Neural crest cell (in vitro differentiated cells): ENCODE measurements at regions not wholly inside any gene's neighbourhood (a gene's known extent, or its start where the extent isn't known, plus 50 kb on each side); places are given as distances from the start of the nearest gene placed in this dataset.
"Not testable (repeated sequence)": the region's sequence is repeated elsewhere in the genome, so short reads cannot be mapped to it uniquely, and the experiment has no call there.

ENCODE experiments used
- DNase-seq: peaks from one replicate; pipeline ENCODE4 v3.0.0; 2021; ENCODE audit warnings: low read depth, mixed read lengths, low spot score
- H3K27ac Mint-ChIP-seq: one replicate; pipeline ENCODE4 v1.8.0; 2021; ENCODE audit warnings: mild to moderate bottlenecking, mixed read lengths; ENCODE audit not compliant: unreplicated experiment
- H3K27me3 Mint-ChIP-seq: 2 replicates; pipeline ENCODE4 v1.8.0; 2021; ENCODE audit warnings: low read depth, mild to moderate bottlenecking, mixed read lengths
- H3K36me3 Mint-ChIP-seq: 2 replicates; pipeline ENCODE4 v1.8.0; 2021; ENCODE audit warnings: low read depth, mild to moderate bottlenecking, mixed read lengths
- H3K4me1 Mint-ChIP-seq: 2 replicates; pipeline ENCODE4 v1.8.0; 2021; ENCODE audit warnings: mixed read lengths
- H3K4me3 Mint-ChIP-seq: one replicate; pipeline ENCODE4 v1.8.0; 2021; ENCODE audit warnings: mild to moderate bottlenecking, mixed read lengths
- H3K9me3 Mint-ChIP-seq: 2 replicates; pipeline ENCODE4 v1.8.0; 2021; ENCODE audit warnings: mixed read lengths
- TF ChIP-seq, protein P1 (sequence below): fragments of 200-600 bp; sonication (generic); conservative IDR thresholded peaks from 2 replicates; pipeline ENCODE4 v1.5.0; 2021; ENCODE audit warnings: antibody characterized with exemption, mild to moderate bottlenecking

DNA sequence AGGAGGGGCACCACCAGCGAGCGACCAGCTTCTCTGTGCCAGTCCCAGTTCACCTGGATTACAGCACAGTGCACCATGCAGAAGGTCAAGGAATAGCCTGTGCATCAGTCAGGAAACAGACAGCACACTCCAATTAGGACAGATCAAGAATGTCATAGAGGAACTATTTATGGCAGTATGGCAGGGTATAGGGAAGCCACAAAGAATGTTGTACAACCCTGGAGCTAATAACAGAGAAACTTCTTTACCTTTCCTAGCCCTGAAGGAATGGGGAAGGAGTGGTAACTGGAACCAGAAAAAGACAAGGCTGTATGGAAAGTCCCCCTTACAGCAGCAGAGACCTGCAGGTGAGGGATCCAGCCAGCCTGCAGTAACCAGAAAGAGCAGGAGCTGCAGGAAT is 87.8 kb upstream of the USP24 start:
- H3K36me3 Mint-ChIP-seq, result no peaks in the 10 kb centered on the region
- H3K27me3 Mint-ChIP-seq, result peaks cover 12% of the 10 kb centered on the region
- H3K4me1 Mint-ChIP-seq, result no peaks in the 10 kb centered on the region
- TF ChIP-seq, protein P1, sequence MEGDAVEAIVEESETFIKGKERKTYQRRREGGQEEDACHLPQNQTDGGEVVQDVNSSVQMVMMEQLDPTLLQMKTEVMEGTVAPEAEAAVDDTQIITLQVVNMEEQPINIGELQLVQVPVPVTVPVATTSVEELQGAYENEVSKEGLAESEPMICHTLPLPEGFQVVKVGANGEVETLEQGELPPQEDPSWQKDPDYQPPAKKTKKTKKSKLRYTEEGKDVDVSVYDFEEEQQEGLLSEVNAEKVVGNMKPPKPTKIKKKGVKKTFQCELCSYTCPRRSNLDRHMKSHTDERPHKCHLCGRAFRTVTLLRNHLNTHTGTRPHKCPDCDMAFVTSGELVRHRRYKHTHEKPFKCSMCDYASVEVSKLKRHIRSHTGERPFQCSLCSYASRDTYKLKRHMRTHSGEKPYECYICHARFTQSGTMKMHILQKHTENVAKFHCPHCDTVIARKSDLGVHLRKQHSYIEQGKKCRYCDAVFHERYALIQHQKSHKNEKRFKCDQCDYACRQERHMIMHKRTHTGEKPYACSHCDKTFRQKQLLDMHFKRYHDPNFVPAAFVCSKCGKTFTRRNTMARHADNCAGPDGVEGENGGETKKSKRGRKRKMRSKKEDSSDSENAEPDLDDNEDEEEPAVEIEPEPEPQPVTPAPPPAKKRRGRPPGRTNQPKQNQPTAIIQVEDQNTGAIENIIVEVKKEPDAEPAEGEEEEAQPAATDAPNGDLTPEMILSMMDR, result no peak
- no peak overlapping the region for H3K4me3 Mint-ChIP-seq
- no peak overlapping the region for H3K27ac Mint-ChIP-seq
- H3K9me3 Mint-ChIP-seq, result no peaks in the 10 kb centered on the region
- no peak for DNase-seq

- DNase-seq, result no peak
- Mint-ChIP-seq H3K27ac (no peak overlapping the region), H3K4me3 (no peak overlapping the region)
Observed at GRCh38 chr1:55301912-55302311, 86.7 kb upstream of the USP24 start.

DNA sequence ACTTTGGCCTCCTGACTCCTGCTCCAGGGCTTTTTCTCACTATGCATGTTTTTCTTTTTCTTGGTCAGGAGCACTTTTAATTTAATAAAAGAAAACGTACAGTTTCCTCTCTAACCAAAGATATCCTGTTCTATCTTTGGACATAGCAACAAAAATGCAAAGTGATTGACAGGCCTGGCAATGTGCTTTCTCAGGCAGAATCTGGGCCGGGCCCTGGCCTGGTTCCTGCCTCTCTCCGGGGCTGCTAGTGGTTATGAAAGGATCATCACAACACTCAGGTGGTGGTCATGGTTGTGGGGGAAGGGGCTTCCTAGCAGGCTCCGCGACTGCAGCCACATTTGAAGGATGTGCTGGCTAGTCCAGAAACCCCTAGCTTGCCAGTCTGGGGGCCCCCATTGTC is 85.8 kb upstream of the USP24 start:
- no peak for DNase-seq
- no peaks in the 10 kb centered on the region for H3K9me3 Mint-ChIP-seq
- no peaks in the 10 kb centered on the region for H3K4me1 Mint-ChIP-seq
- TF ChIP-seq, protein P1, result no peak
- no peaks in the 10 kb centered on the region for H3K36me3 Mint-ChIP-seq
- H3K27me3 Mint-ChIP-seq, result peaks cover 8% of the 10 kb centered on the region
- H3K4me3 Mint-ChIP-seq, result no peak overlapping the region
- no peak overlapping the region for H3K27ac Mint-ChIP-seq

More at GRCh38 chr1:55301912-55302311, 86.7 kb upstream of the USP24 start:
- TF ChIP-seq, protein P1, result no peak
- Mint-ChIP-seq H3K4me1 (no peaks in the 10 kb centered on the region), H3K9me3 (no peaks in the 10 kb centered on the region), H3K27me3 (peaks cover 11% of the 10 kb centered on the region), H3K36me3 (no peaks in the 10 kb centered on the region)

- Mint-ChIP-seq H3K36me3 (no peaks in the 10 kb centered on the region), H3K4me1 (no peaks in the 10 kb centered on the region), H3K9me3 (no peaks in the 10 kb centered on the region), H3K27ac (no peak overlapping the region), H3K27me3 (peaks cover 2% of the 10 kb centered on the region), H3K4me3 (no peak overlapping the region)
- DNase-seq, result no peak
- TF ChIP-seq, protein P1, result no peak
Observed at GRCh38 chr1:55298167-55298894, 83.2 kb upstream of the USP24 start.

DNA sequence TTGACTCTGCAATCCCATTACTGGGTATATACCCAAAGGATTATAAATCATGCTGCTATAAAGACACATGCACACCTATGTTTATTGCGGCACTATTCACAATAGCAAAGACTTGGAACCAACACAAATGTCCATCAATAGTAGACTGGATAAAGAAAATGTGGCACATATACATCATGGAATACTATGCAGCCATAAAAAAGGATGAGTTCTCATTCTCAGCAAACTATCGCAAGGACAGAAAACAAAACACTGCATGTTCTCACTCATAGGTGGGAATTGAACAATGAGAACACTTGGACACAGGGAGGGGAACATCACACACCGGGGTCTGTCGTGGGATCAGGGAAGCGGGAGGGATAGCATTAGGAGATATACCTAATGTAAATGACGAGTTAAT is 81.1 kb upstream of the USP24 start:
- H3K9me3 Mint-ChIP-seq, DNase-seq, H3K4me1 Mint-ChIP-seq, H3K27me3 Mint-ChIP-seq, H3K27ac Mint-ChIP-seq, H3K4me3 Mint-ChIP-seq, H3K36me3 Mint-ChIP-seq: not testable (repeated sequence)

GRCh38 chr1:55289614-55290013 is 74.5 kb upstream of the USP24 start:
- Mint-ChIP-seq H3K9me3 (no peaks in the 10 kb centered on the region), H3K4me3 (no peak overlapping the region), H3K36me3 (no peaks in the 10 kb centered on the region), H3K4me1 (peaks cover 4% of the 10 kb centered on the region), H3K27me3 (no peaks in the 10 kb centered on the region), H3K27ac (no peak overlapping the region)
- no peak for DNase-seq
- TF ChIP-seq, protein P1, result no peak
